GM12864 (cell line): ENCODE measurements at regions not wholly inside any gene's neighbourhood (a gene's known extent, or its start where the extent isn't known, plus 50 kb on each side); places are given as distances from the start of the nearest gene placed in this dataset.
"Not testable (repeated sequence)": the region's sequence is repeated elsewhere in the genome, so short reads cannot be mapped to it uniquely, and the experiment has no call there.

Experiments used
- DNase-seq: peaks from one replicate; pipeline ENCODE4 v3.0.0-alpha.2; 2011; ENCODE audit warnings: low read depth
- H3K4me3 ChIP-seq: 2 replicates; pipeline ENCODE4 v1.5.1; 2011; ENCODE audit warnings: mild to moderate bottlenecking, low read depth, low read length, control low read depth
- TF ChIP-seq, protein P1 (sequence below): IDR thresholded peaks from 2 replicates; pipeline ENCODE4 v1.5.1; 2011; ENCODE audit warnings: low read depth, mild to moderate bottlenecking, moderate library complexity, low read length, control low read depth, inconsistent platforms; ENCODE audit errors: missing control alignments

DNA sequence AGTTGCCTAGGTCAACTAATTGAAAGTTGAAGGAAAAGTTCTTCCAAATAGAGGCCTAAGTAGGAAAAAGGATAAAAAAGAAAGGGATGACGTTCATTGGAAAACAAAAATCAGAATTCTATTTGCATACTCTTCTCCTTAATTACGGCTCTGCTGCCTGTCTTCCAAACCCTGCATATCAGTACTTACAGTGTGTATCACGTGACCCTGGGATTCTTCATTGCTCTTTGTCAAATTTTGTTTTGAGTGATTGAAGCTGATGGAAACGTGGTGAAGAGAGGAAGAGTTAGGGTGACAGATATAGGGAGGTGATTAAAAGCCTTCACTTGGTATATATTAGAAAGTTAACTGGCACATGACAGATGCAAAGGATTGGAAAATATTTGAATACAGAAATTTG, 97.9 kb downstream of the ZNF92 start:
- no peak for DNase-seq
- TF ChIP-seq, protein P1, sequence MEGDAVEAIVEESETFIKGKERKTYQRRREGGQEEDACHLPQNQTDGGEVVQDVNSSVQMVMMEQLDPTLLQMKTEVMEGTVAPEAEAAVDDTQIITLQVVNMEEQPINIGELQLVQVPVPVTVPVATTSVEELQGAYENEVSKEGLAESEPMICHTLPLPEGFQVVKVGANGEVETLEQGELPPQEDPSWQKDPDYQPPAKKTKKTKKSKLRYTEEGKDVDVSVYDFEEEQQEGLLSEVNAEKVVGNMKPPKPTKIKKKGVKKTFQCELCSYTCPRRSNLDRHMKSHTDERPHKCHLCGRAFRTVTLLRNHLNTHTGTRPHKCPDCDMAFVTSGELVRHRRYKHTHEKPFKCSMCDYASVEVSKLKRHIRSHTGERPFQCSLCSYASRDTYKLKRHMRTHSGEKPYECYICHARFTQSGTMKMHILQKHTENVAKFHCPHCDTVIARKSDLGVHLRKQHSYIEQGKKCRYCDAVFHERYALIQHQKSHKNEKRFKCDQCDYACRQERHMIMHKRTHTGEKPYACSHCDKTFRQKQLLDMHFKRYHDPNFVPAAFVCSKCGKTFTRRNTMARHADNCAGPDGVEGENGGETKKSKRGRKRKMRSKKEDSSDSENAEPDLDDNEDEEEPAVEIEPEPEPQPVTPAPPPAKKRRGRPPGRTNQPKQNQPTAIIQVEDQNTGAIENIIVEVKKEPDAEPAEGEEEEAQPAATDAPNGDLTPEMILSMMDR: no peak
- no peak overlapping the region for H3K4me3 ChIP-seq

DNA sequence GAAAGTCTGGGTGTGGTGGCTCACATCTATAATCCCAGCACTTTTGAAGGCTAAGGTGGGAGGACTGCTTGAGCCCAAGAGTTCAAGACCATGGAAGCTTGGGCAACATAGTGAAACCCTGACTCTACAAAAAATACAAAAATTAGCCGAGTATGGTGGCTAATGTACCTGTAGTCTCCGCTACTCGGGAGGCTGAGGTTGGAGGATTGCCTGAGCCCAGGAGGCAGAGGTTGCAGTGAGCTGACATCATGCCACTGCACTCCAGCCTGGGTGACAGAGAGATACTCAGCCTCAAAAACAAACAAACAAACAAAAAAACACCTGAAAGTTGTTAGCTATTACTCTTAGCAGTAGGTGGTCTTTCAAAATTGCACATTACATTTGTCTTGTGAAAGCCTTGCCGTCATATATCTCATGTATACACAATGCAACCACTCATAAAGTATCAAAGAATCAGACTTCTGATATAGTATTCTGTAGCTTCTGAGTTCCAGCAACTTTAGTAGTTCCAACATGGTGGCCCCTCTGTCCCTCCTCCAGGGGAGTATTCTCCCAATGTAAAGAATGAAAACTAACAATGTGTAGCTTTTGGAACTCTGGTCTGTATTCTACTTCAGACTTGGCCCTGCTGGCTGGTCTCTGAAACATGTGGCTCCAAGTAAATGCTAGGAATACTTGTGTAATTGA, 101.5 kb downstream of the ZNF92 start:
- DNase-seq: no peak
- H3K4me3 ChIP-seq: no peak overlapping the region
- TF ChIP-seq, protein P1: no peak

DNA sequence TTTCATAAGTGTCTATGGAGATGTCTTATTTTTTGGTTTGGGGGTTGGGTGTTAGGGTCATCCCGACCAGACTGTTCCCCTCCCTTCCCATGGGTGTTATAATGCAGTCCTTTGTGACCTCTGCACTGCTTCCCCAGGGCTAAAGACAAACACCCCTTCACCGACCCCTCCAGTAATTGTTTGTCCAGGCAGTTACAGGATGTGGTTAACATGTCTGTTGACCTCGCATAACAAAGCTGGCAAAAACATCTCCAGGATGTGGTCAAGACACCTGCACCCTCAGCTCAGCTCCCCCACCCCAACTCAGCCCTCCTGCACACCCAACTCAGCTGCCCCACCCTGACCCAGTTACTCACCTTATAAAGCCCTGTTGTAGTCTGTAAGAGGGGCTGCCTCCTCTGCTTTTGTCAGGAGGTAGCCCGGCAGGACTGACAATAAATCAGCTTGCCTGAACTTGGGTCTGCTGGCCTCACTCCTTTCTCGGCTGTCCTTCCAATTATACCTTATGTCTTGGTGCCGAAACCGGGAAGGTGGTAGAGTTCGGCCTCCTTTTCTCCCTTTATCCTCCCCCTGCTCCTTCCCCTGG, 102.2 kb downstream of the ZNF92 start:
- TF ChIP-seq, protein P1: no peak
- DNase-seq: peak; percentile 19
- H3K4me3 ChIP-seq: no peak overlapping the region

DNA sequence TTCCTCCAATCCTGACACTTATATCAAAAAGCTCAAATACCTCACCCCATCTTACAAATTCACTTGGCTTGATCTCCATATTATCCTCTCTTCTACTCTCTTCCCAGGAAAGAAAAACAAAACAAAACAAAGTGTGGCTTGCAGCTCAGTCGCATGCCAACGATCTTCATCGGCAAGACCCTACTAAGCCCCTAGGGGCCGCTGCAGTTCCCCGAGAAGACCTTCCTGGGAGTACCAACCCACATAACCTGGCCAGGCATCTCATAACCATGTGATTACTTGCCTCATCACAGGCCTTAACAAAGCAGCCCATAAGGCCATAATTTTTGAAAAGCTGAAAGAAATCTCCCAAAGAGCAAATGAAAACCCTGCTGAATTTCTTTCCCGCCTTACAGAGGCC, 103.7 kb downstream of the ZNF92 start:
- TF ChIP-seq, protein P1: peak; percentile 40
- DNase-seq: no peak
- no peak overlapping the region for H3K4me3 ChIP-seq

DNA sequence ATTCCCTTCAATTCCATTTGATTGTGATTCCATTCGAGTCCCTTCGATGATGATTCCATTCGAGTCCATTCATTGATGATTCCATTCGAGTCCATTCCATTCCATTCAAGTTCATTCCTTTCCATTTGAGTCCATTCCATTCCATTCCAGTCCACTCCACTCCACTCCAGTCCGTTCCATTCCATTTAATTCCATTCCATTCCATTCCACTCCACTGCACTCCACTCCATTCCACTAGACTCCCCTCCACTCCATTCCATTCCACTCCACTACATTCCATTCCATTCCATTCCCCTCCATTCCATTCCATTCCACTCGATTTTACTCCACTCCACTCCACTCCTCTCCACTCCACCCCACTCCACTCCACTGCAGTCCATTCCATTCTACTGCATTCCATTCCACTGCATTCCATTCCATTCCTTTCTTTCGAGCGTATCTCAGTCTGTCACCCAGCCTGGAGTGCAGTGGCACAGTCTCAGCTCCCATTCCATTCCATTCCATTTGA, 115.7 kb downstream of the ZNF92 start:
- no peak for DNase-seq
- TF ChIP-seq, protein P1: no peak
- no peak overlapping the region for H3K4me3 ChIP-seq

DNA sequence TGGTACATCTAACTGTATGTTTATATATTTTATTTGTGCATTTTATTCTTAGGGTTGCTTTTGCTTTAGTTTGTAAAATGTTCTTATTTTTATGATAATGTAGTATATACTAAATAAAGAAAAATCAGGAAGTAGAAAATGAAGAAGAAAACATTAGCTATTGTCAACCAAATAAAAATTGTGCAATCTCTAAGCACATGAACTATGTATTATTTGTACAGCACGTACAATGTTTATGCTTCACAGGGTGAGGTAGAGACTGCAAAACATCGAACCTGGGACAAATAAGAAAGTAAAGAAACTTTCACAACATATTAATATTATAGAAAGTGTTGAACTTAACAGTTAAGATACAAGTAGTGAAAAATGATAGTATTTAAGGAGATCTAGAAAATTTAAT, 123.0 kb downstream of the ZNF92 start:
- H3K4me3 ChIP-seq, DNase-seq: not testable (repeated sequence)

DNA sequence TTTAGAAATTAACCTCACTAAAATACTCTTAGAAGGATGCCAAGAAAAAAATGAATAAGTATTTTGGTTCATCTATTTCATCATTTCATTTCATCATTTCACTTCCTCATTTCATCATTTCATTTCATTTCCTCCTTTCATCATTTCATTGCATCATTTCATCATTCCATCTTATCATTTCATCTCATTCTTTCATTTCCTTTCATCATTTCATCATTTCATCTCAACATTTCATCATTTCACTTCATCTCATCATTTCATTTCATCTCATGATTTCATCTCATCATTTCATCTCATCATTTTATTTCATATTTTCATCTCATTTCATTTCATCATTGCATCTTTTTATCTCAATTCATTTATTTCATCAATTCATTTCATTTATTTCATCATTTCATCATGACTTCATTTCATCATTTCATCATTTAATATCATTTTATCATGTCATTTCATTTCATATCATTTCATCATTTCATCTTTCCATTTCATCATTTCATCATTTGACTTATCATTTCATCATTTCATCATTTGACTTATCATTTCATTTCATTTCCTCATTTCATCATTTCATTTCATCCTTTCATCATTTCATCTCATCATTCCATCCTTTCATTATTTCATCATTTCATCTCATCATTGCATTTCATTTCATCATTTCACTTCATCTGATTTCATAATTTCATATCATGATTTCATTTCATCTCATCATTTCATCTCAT, 129.9 kb downstream of the ZNF92 start:
- no peak overlapping the region for H3K4me3 ChIP-seq
- TF ChIP-seq, protein P1: no peak
- no peak for DNase-seq

DNA sequence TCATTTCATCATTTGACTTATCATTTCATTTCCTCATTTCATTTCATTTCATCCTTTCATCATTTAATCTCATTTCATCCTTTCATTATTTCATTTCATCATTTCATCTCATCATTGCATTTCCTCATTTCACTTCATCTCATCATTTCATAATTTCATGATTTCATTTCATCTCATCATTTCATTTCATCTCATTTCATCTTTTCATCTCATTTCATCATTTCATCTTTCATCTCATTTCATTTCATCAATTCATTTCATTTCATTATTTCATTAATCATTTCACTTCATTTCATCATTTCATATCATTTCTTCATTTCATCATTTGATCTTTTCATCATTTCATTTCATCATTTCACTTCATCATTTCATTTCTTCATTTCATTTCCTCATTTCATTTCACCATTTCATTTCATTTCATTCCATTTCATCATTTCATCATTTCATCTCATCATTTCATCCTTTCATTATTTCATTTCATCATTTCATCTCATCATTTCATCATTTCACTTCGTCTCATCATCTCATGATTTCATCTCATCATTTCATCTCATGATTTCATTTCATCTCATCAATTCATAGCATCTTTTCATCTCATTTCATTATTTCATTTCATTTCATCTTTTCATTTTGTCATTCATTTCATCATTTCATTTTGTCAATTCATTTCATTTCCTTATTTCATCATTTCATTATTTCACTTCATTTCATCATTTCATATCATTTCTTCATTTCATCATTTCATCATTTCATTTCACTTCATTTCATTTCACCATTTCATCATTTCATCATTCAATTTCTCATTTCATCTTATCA, 131.1 kb downstream of the ZNF92 start:
- not testable (repeated sequence) for DNase-seq, H3K4me3 ChIP-seq

DNA sequence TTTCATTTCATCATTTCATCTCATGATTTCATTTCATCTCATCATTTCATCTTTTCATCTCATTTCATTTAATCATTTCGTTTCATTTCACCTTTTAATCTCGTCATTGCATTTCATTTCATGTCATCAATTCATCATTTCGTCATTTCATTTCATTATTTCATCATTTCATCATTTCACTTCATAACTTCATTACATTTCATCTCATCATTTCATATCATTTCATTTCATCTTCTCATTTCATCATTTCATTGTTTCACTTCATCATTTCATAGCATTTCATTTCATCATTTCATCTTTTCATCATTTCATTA, 131.6 kb downstream of the ZNF92 start:
- DNase-seq, H3K4me3 ChIP-seq: not testable (repeated sequence)

DNA sequence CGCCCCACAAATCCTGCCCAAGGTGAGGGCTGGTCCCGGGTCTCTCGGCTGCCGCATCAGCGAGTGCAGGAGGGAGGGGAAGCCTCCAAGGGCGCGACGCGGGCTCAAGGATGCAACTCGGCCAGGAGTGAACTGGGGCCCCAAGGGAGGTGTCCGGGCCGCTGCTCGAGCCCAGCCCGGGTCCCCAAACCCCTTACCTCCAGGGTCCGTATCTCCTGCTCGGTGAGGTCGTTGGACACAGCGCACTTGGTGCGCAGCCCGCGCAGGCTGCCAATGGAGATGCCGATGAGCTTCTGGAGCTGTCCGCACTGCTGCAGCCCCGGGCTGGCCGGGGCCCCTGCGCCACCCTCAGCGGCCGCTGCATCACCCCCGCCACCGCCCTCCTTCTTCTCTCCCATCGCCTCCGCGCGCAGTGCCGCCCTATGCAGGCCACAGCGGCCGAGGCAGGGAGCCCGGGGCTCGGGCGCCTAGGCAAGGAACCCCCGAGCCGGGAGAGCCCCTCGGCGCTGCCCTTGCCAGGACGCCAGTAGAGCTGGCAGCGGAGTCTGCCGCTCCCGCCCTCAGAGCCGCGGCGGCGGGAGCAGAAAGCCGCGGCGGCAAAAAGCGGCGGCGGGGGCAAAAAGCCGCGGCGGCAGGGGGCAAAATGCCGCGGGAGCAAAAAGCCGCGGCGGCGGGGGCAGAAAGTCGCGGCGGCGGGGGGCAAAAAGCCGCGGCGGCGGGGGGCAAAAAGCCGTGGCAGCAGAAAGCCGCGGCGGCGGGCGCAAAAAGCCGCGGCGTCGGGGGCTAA, 135.1 kb downstream of the ZNF92 start:
- not testable (repeated sequence) for DNase-seq
- H3K4me3 ChIP-seq: peak overlapping the region; percentile 55
